CD14-positive monocyte (primary cell): ENCODE measurements at regions not wholly inside any gene's neighbourhood (a gene's known extent, or its start where the extent isn't known, plus 50 kb on each side); places are given as distances from the start of the nearest gene placed in this dataset.

Source experiments
- DNase-seq, 3 donors: peaks; one replicate each; pipeline ENCODE4 v3.0.0-alpha.2; 2011 to 2022
- H2AFZ ChIP-seq: 2 replicates; pipeline ENCODE4 v1.6.0; 2012; ENCODE audit warnings: mild to moderate bottlenecking, low read depth, low read length, inconsistent platforms; ENCODE audit not compliant: insufficient read depth, poor library complexity, severe bottlenecking
- H3K27ac ChIP-seq, 2 donors: 1 replicate in 1 of 2; 2 replicates in 1 of 2; pipeline ENCODE4 v1.5.1; 2012 to 2013; ENCODE audit warnings: low read length in 2 of 2, control low read depth in 1 of 2, inconsistent platforms in 1 of 2, low read depth in 1 of 2, mild to moderate bottlenecking in 1 of 2
- H3K27me3 ChIP-seq, 2 donors: one replicate each; pipeline versions ENCODE4 v1.6.0 to v1.6.1; 2011 to 2013; ENCODE audit warnings: low read length in 2 of 2; ENCODE audit not compliant: control insufficient read depth in 2 of 2, insufficient read depth in 2 of 2
- H3K36me3 ChIP-seq, 2 donors: replicated peaks in 1 of 2; 1 replicate in 1 of 2; 2 replicates in 1 of 2; pipeline versions ENCODE4 v1.5.1 to v1.6.1; 2012 to 2013; ENCODE audit warnings: low read length in 2 of 2, control low read depth in 1 of 2, inconsistent platforms in 1 of 2, mild to moderate bottlenecking in 1 of 2; ENCODE audit not compliant: insufficient read depth in 2 of 2, control insufficient read depth in 1 of 2
- H3K4me1 ChIP-seq, 2 donors: 1 replicate in 1 of 2; 2 replicates in 1 of 2; pipeline versions ENCODE4 v1.5.1 to v1.6.1; 2012 to 2013; ENCODE audit warnings: low read length in 2 of 2, control low read depth in 1 of 2, inconsistent platforms in 1 of 2, mild to moderate bottlenecking in 1 of 2, moderate library complexity in 1 of 2; ENCODE audit not compliant: insufficient read depth in 2 of 2, control insufficient read depth in 1 of 2
- H3K4me2 ChIP-seq: replicated peaks from 2 replicates; pipeline ENCODE3; 2012; ENCODE audit warnings: low read length, moderate library complexity, mild to moderate bottlenecking; ENCODE audit not compliant: poor library complexity, severe bottlenecking; ENCODE audit errors: extremely low read depth
- H3K4me3 ChIP-seq, 3 experiments: fragments of 200-600 bp in 1 of 3; sonication (generic) in 1 of 3; replicated peaks in 1 of 3; 1 replicate in 2 of 3; 2 replicates in 1 of 3; pipeline ENCODE4 v1.5.1; 2011 to 2013; ENCODE audit warnings: low read length in 3 of 3, mild to moderate bottlenecking in 3 of 3, control low read depth in 2 of 3, low read depth in 2 of 3, inconsistent platforms in 1 of 3, moderate library complexity in 1 of 3
- H3K79me2 ChIP-seq: 2 replicates; pipeline ENCODE4 v1.6.0; 2012; ENCODE audit warnings: mild to moderate bottlenecking, control low read depth, inconsistent platforms, low read length, moderate library complexity; ENCODE audit not compliant: insufficient read depth
- H3K9ac ChIP-seq: 2 replicates; pipeline ENCODE4 v1.6.0; 2017; ENCODE audit warnings: low read length, mild to moderate bottlenecking; ENCODE audit not compliant: insufficient read depth, poor library complexity, severe bottlenecking
- H3K9me3 ChIP-seq, 2 donors: replicated peaks in 1 of 2; 1 replicate in 1 of 2; 2 replicates in 1 of 2; pipeline versions ENCODE4 v1.5.1 to v1.6.1; 2012 to 2013; ENCODE audit warnings: low read length in 2 of 2, control low read depth in 1 of 2; ENCODE audit not compliant: control insufficient read depth in 1 of 2, insufficient read depth in 1 of 2
- H4K20me1 ChIP-seq: 2 replicates; pipeline ENCODE4 v1.6.0; 2012; ENCODE audit warnings: mild to moderate bottlenecking, low read length, control low read depth, moderate library complexity; ENCODE audit not compliant: insufficient read depth
- H3K27ac Mint-ChIP-seq, 7 donors: one replicate each; pipeline ENCODE4 v1.8.0; 2020; ENCODE audit warnings: mild to moderate bottlenecking in 7 of 7, mixed read lengths in 7 of 7, moderate library complexity in 6 of 7, inconsistent platforms in 2 of 7
- H3K27me3 Mint-ChIP-seq, 3 donors: one replicate each; pipeline ENCODE4 v1.8.0; 2021 to 2022; ENCODE audit warnings: low read depth in 3 of 3, mild to moderate bottlenecking in 3 of 3, mixed read lengths in 3 of 3, moderate library complexity in 3 of 3, inconsistent platforms in 1 of 3
- H3K36me3 Mint-ChIP-seq, 2 donors: one replicate each; pipeline ENCODE4 v1.8.0; 2020; ENCODE audit warnings: mixed read lengths in 2 of 2, inconsistent platforms in 1 of 2, mild to moderate bottlenecking in 1 of 2
- H3K4me1 Mint-ChIP-seq: one replicate; pipeline ENCODE4 v1.8.0; 2020; ENCODE audit warnings: mild to moderate bottlenecking, mixed read lengths
- H3K4me3 Mint-ChIP-seq, 2 donors: one replicate each; pipeline ENCODE4 v1.8.0; 2020; ENCODE audit warnings: mild to moderate bottlenecking in 2 of 2, mixed read lengths in 2 of 2, moderate library complexity in 1 of 2
- H3K9me3 Mint-ChIP-seq, 7 donors: one replicate each; pipeline ENCODE4 v1.8.0; 2020 to 2022; ENCODE audit warnings: mixed read lengths in 7 of 7, mild to moderate bottlenecking in 6 of 7, moderate library complexity in 6 of 7, inconsistent platforms in 2 of 7
- CTCF ChIP-seq: fragments of 200-600 bp; IDR thresholded peaks from one replicate; pipeline ENCODE4 v1.8.0; 2022; ENCODE audit warnings: antibody characterized with exemption, mild to moderate bottlenecking
- WGBS: methylation state at CpG from one replicate; pipeline ENCODE4 v1.1.5; 2013; ENCODE audit warnings: missing lambda C conversion rate; ENCODE audit not compliant: insufficient coverage; 5-methylcytosine and 5-hydroxymethylcytosine counted together
- intact Hi-C, 2 donors: fragments of 100-400 bp; cut with micrococcal nuclease; formaldehyde crosslinking; loops; one replicate each; pipeline versions ENCODE4 v1.15.0 to v1.15.1; 2023

- peak overlapping the region; percentile 60 to 80 for H3K4me3 Mint-ChIP-seq
- Histone ChIP-seq H3K27ac (peak overlapping the region; percentile 84 to 100), H3K27me3 (no peaks in the 10 kb centered on the region), H3K79me2 (peaks cover 3% of the 10 kb centered on the region), H2AFZ (no peak overlapping the region), H3K4me3 (peak overlapping the region in 1 of 3 experiments; percentile 38), H3K36me3 (no peaks in the 10 kb centered on the region), H4K20me1 (no peaks in the 10 kb centered on the region), H3K4me1 (peaks cover 96 to 100% of the 10 kb centered on the region in 2 donors), H3K4me2 (peak overlapping the region; percentile 47), H3K9ac (peak overlapping the region; percentile 52), H3K9me3 (no peaks in the 10 kb centered on the region)
- H3K9me3 Mint-ChIP-seq: peaks cover 0 to 2% (median 0%) of the 10 kb centered on the region in 7 donors
- 0% methylated on average over 2 of the region's 7 CpGs for WGBS
- H3K27ac Mint-ChIP-seq: peak overlapping the region; percentile 96 to 100 (median 100)
- peaks cover 12 to 20% of the 10 kb centered on the region in 2 donors for H3K36me3 Mint-ChIP-seq
- H3K4me1 Mint-ChIP-seq: peaks cover 100% of the 10 kb centered on the region
- intact Hi-C loops: loop anchor here (5.0 to 10.0 kb wide), 6 partner anchors 37 to 210 kb away; partner anchors contain the start of genes CD93 (in 1 of the 2) and GZF1 (in 1 of the 2)
- H3K27me3 Mint-ChIP-seq: peaks cover 0 to 3% (median 0%) of the 10 kb centered on the region in 3 donors
- DNase-seq: peak; percentile 55 to 72 (median 71)
- TF ChIP-seq CTCF: no peak
Measured at GRCh38 chr20:23155141-23155590, 69.0 kb upstream of the CD93 start.

GRCh38 chr20:23153696-23154341 is 67.7 kb upstream of the CD93 start:
- Histone ChIP-seq H2AFZ (no peak overlapping the region), H3K4me3 (peak overlapping the region in 1 of 3 experiments; percentile 38), H3K36me3 (no peaks in the 10 kb centered on the region), H3K9me3 (no peaks in the 10 kb centered on the region), H3K4me2 (no peak overlapping the region), H3K79me2 (peaks cover 3% of the 10 kb centered on the region), H3K4me1 (peaks cover 96 to 100% of the 10 kb centered on the region in 2 donors), H3K27me3 (no peaks in the 10 kb centered on the region), H3K27ac (peak overlapping the region; percentile 84 to 100), H4K20me1 (no peaks in the 10 kb centered on the region), H3K9ac (peak overlapping the region; percentile 48)
- H3K27me3 Mint-ChIP-seq: peaks cover 0 to 3% (median 0%) of the 10 kb centered on the region in 3 donors
- H3K4me3 Mint-ChIP-seq: peak overlapping the region in 1 of 2 donors; percentile 9
- peaks cover 0 to 2% (median 0%) of the 10 kb centered on the region in 7 donors for H3K9me3 Mint-ChIP-seq
- 89% methylated on average over 4 of the region's 4 CpGs for WGBS
- TF ChIP-seq CTCF: no peak
- peak overlapping the region; percentile 76 to 100 (median 100) for H3K27ac Mint-ChIP-seq
- intact Hi-C loops: loop anchor here (5.0 to 10.0 kb wide), 3 partner anchors 37 to 211 kb away; partner anchors contain the start of gene GZF1 (in 1 of the 2)
- H3K4me1 Mint-ChIP-seq: peaks cover 100% of the 10 kb centered on the region
- DNase-seq: peak in 1 of 3 donors; percentile 32
- peaks cover 18 to 19% of the 10 kb centered on the region in 2 donors for H3K36me3 Mint-ChIP-seq
